Right lobe of liver (tissue), 6 donors: ENCODE measurements at regions not wholly inside any gene's neighbourhood (a gene's known extent, or its start where the extent isn't known, plus 50 kb on each side); places are given as distances from the start of the nearest gene placed in this dataset.

Source experiments
- ATAC-seq, 4 donors: fragments of 200-7000 bp; cut with Tn5 transposase; one replicate each; pipeline ENCODE4 v1.9.1; 2020; ENCODE audit warnings: mild to moderate bottlenecking in 4 of 4, moderate library complexity in 4 of 4
- DNase-seq, 3 donors: peaks; one replicate each; pipeline ENCODE4 v3.0.0-alpha.2; 2020
- H3K27ac ChIP-seq, 3 donors: fragments of 200-600 bp; one replicate each; pipeline ENCODE4 v1.8.0; 2022
- H3K27me3 ChIP-seq, 2 donors: fragments of 200-600 bp; one replicate each; pipeline ENCODE4 v1.8.0; 2022
- H3K36me3 ChIP-seq, 4 donors: fragments of 200-600 bp; sonication (generic) in 1 of 4; one replicate each; pipeline versions ENCODE4 v1.5.1 to v1.8.0; 2017 to 2022; ENCODE audit warnings: control low read depth in 1 of 4
- H3K4me1 ChIP-seq, 4 donors: fragments of 200-600 bp; sonication (generic) in 1 of 4; one replicate each; pipeline versions ENCODE4 v1.5.1 to v1.8.0; 2017 to 2022; ENCODE audit warnings: control low read depth in 1 of 4
- H3K4me3 ChIP-seq, 3 donors: fragments of 200-600 bp; one replicate each; pipeline ENCODE4 v1.8.0; 2022
- H3K9me3 ChIP-seq, 4 donors: fragments of 200-600 bp; sonication (generic) in 1 of 4; one replicate each; pipeline versions ENCODE4 v1.5.1 to v1.8.0; 2017 to 2022; ENCODE audit warnings: control low read depth in 1 of 4
- CTCF ChIP-seq, 4 donors: fragments of 200-600 bp in 3 of 4; fragments of 450-650 bp in 1 of 4; IDR thresholded peaks; one replicate each; pipeline versions ENCODE4 v1.5.1 to v1.8.0; 2016 to 2022; ENCODE audit warnings: antibody characterized with exemption in 4 of 4, mild to moderate bottlenecking in 2 of 4
- POLR2A ChIP-seq: fragments of 450-650 bp; IDR thresholded peaks from one replicate; pipeline ENCODE4 v1.6.1; 2017; ENCODE audit warnings: antibody characterized with exemption, mild to moderate bottlenecking
- WGBS: methylation state at CpG from one replicate; pipeline ENCODE4 v1.1.6; 2018; ENCODE audit warnings: low coverage, low lambda C conversion rate; ENCODE audit not compliant: insufficient coverage; ENCODE audit errors: missing lambda C conversion rate; 5-methylcytosine and 5-hydroxymethylcytosine counted together
- intact Hi-C, 2 donors: fragments of 100-400 bp; cut with DNase I; formaldehyde crosslinking; loops; one replicate each; pipeline versions ENCODE4 v1.11.2 to v1.14.1; 2022
- donor health status: DM: no; HTN: yes; CAD: no.
- donor health status: DM: no; HTN: no; CAD: no.
- donor health status: DM: no; HTN: no; CAD: no.
- donor health status: DM: no; HTN: yes; CAD: no.
- donor health status: DM: no; HTN: yes; CAD: no.

DNA sequence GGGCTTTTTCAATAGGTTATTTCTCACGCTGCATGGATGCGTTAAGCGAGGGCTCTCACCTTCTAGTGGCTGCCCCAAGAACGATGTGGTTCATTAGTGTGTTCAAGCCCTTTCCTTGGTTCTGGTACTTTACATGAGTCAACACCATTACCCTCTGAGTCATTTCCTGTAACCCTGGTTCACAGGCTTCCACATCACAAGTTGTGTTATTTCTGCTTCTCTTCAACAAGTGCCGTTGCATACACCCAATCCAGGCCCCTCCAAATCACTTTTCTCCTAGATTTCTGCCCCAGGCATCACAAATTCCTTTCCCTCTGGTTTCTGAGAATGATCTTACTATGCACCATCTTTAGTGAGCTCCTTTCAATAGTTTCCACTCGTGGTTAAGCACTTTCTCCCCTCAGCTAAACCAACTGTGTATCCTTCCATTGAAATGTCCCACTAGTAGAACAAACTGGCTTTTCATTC is 69.5 kb upstream of the RAD23B start:
- TF ChIP-seq CTCF (IDR thresholded peaks at IDR 0.05) (no peak), POLR2A (no peak)
- H3K27ac ChIP-seq, result no peak overlapping the region
- DNase-seq (no peak), ATAC-seq (peak in 2 of 4 donors; percentile 27 to 91)
- intact Hi-C loops, result no loop called here
- WGBS, result 69% methylated on average over 6 of the region's 6 CpGs
- H3K4me1 ChIP-seq, result no peaks in the 10 kb centered on the region
- no peaks in the 10 kb centered on the region for H3K36me3 ChIP-seq
- H3K9me3 ChIP-seq, result no peaks in the 10 kb centered on the region
- H3K4me3 ChIP-seq, result no peak overlapping the region
- H3K27me3 ChIP-seq, result no peaks in the 10 kb centered on the region

DNA sequence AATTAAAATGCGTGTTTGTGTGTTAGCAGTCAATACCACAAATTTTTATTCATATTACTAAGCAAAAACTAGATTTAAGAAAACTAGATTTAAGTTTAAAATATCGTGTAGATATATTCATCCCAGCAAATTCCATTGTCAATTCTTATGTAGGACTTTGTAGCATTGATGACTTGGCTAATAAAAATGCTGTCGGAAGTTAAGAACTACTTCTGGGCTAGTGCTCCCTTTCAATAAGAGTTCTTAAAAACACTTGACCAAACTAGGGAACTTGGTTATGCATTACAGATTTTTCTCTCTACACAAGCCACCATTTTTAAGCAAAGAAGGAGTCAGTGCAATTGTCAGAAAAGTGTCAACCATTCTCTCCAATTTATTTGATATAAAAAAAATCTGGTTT is 68.7 kb upstream of the RAD23B start:
- Histone ChIP-seq H3K9me3 (no peaks in the 10 kb centered on the region), H3K4me1 (no peaks in the 10 kb centered on the region), H3K36me3 (no peaks in the 10 kb centered on the region), H3K27me3 (no peaks in the 10 kb centered on the region), H3K4me3 (no peak overlapping the region), H3K27ac (no peak overlapping the region)
- DNase-seq, result no peak
- no peak for TF ChIP-seq POLR2A
- no peak for TF ChIP-seq CTCF (IDR thresholded peaks at IDR 0.05)
- no peak for ATAC-seq
- WGBS, result 86% methylated on average over 3 of the region's 3 CpGs
- intact Hi-C loops, result no loop called here

DNA sequence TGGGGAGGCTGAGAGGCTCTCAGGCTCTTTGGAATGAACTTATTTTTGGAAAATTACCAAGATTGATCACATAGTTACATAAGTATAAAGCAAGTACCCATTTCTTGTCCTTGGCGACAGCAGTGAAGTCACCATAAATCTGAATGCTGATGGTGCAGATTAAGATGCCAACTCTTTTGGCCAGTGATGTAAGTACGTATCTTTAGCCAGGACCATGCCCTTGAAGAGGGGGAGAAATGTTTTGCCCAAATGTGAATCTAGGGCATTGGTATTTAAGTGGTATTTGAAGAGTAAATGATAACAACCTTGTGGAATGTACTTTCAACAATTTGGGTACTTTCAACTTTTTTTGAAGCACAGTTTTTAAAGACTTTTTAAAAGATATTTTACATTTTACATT is 68.2 kb upstream of the RAD23B start:
- no peaks in the 10 kb centered on the region for H3K9me3 ChIP-seq
- intact Hi-C loops, result no loop called here
- H3K4me3 ChIP-seq, result no peak overlapping the region
- no peak for ATAC-seq
- H3K36me3 ChIP-seq, result no peaks in the 10 kb centered on the region
- no peaks in the 10 kb centered on the region for H3K4me1 ChIP-seq
- 61% methylated on average over 2 of the region's 2 CpGs for WGBS
- no peak for DNase-seq
- H3K27ac ChIP-seq, result no peak overlapping the region
- H3K27me3 ChIP-seq, result no peaks in the 10 kb centered on the region
- TF ChIP-seq CTCF (IDR thresholded peaks at IDR 0.05), result no peak
- TF ChIP-seq POLR2A, result no peak

DNA sequence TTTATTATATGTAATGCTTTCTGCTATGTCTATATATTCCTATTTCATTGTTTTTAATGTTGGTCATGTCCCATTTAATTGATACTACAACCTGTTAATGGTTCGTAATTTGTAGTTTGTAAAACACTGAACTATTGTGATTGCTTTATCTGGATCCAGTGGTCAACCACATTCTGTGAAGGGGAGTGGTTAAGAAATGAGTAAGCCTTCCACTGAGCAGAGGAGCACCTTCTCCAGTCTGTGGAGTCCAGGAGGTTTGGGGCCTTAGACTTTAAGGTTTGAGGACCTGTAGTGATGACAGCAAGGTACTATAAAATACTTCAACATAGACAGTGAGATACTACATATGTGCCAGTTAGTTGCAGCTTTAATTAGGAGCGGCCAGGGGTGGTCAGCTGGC is 67.7 kb upstream of the RAD23B start:
- Histone ChIP-seq H3K36me3 (no peaks in the 10 kb centered on the region), H3K4me3 (no peak overlapping the region), H3K4me1 (no peaks in the 10 kb centered on the region), H3K9me3 (no peaks in the 10 kb centered on the region), H3K27ac (no peak overlapping the region), H3K27me3 (no peaks in the 10 kb centered on the region)
- intact Hi-C loops, result no loop called here
- 100% methylated on average over 2 of the region's 2 CpGs for WGBS
- ATAC-seq (no peak), DNase-seq (no peak)
- TF ChIP-seq POLR2A (no peak), CTCF (IDR thresholded peaks at IDR 0.05) (no peak)

DNA sequence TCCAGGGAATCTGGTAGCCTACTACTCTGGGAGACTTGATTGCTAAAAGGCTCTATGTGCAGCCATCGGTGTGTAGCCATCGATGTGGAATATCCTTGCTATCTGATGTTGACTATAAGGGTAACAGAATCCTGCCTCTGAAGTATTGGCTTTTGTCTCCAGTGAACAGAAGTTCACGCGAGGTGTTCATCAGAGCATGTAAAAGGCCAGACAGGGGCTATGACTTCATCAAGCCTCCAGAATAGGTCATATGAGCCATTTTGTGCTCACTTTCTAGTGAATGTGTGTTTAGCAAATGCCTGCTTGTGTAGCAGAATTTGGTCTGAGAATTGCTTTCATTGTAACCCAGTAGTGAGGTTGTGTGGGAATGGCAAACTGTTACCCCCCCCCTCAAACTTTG is 66.8 kb upstream of the RAD23B start:
- no peaks in the 10 kb centered on the region for H3K9me3 ChIP-seq
- TF ChIP-seq CTCF (IDR thresholded peaks at IDR 0.05) (no peak), POLR2A (no peak)
- no peaks in the 10 kb centered on the region for H3K27me3 ChIP-seq
- no peak for ATAC-seq
- H3K4me1 ChIP-seq, result no peaks in the 10 kb centered on the region
- intact Hi-C loops, result no loop called here
- no peak for DNase-seq
- no peaks in the 10 kb centered on the region for H3K36me3 ChIP-seq
- no peak overlapping the region for H3K27ac ChIP-seq
- no peak overlapping the region for H3K4me3 ChIP-seq
- 89% methylated on average over 3 of the region's 4 CpGs for WGBS
